Brain microvascular endothelial cell (primary cell): ENCODE measurements at regions not wholly inside any gene's neighbourhood (a gene's known extent, or its start where the extent isn't known, plus 50 kb on each side); places are given as distances from the start of the nearest gene placed in this dataset.

Experiments
- DNase-seq: peaks from one replicate; pipeline ENCODE4 v3.0.0-alpha.2; 2020
- H3K27ac ChIP-seq: fragments of 250-450 bp; sonication (Bioruptor Pico); 2 replicates; pipeline ENCODE4 v1.5.1; 2020; ENCODE audit warnings: mild to moderate bottlenecking, moderate library complexity
- H3K27me3 ChIP-seq: fragments of 250-450 bp; sonication (Bioruptor Pico); replicated peaks from 2 replicates; pipeline ENCODE4 v1.5.1; 2020; ENCODE audit warnings: mild to moderate bottlenecking
- H3K36me3 ChIP-seq: fragments of 250-450 bp; sonication (Bioruptor Pico); replicated peaks from 2 replicates; pipeline ENCODE4 v1.5.1; 2020; ENCODE audit warnings: mild to moderate bottlenecking
- H3K4me3 ChIP-seq: 2 replicates; pipeline ENCODE4 v1.5.1; 2011; ENCODE audit warnings: low read depth, mild to moderate bottlenecking, control low read depth, low read length, moderate library complexity
- CTCF ChIP-seq: IDR thresholded peaks from 2 replicates; pipeline ENCODE4 v1.5.1; 2011; ENCODE audit warnings: low read depth, mild to moderate bottlenecking, moderate library complexity, low read length, control low read depth, inconsistent platforms; ENCODE audit errors: missing control alignments
- in situ Hi-C: cut with HindIII; loops from 2 replicates; pipeline ENCODE4 v1.10.0; 2017; ENCODE audit warnings: low sequenced_read_pairs, low pct_ligation_motif_present

- no peak for DNase-seq
- in situ Hi-C loops: no loop called here
- H3K36me3 ChIP-seq: no peaks in the 10 kb centered on the region
Observed at GRCh38 chr18:28510210-28510609, 333.3 kb upstream of the CDH2 start.

DNA sequence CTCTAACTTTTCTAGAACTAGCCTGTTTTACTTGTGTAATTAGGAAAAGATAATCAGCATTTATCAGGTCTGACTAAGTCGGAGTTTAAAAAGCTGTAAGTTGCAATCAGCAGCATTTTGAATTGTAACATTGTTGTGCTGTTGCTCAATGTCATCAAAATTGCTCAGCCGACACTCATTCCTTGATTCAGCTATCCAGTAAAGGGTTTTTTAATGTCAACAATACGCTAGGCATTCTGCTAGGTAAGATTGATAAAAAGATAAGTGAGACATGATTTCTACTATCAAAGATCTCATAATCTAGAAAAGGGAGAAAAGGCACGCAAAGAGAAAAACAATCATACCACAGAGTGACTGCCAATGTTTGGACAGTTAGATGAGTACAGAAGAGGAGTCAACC is 327.1 kb upstream of the CDH2 start:
- Histone ChIP-seq H3K36me3 (no peaks in the 10 kb centered on the region), H3K27ac (no peak overlapping the region), H3K4me3 (no peak overlapping the region), H3K27me3 (no peaks in the 10 kb centered on the region)
- no peak for TF ChIP-seq CTCF
- DNase-seq: no peak
- in situ Hi-C loops: no loop called here

More at GRCh38 chr18:28510210-28510609, 333.3 kb upstream of the CDH2 start:
- no peak overlapping the region for H3K4me3 ChIP-seq
- no peak for TF ChIP-seq CTCF
- H3K27me3 ChIP-seq: no peaks in the 10 kb centered on the region
- H3K27ac ChIP-seq: no peak overlapping the region

GRCh38 chr18:28494151-28494550 is 317.2 kb upstream of the CDH2 start:
- Histone ChIP-seq H3K4me3 (no peak overlapping the region), H3K27ac (no peak overlapping the region), H3K36me3 (no peaks in the 10 kb centered on the region), H3K27me3 (no peaks in the 10 kb centered on the region)
- in situ Hi-C loops: no loop called here
- no peak for TF ChIP-seq CTCF
- DNase-seq: no peak

DNA sequence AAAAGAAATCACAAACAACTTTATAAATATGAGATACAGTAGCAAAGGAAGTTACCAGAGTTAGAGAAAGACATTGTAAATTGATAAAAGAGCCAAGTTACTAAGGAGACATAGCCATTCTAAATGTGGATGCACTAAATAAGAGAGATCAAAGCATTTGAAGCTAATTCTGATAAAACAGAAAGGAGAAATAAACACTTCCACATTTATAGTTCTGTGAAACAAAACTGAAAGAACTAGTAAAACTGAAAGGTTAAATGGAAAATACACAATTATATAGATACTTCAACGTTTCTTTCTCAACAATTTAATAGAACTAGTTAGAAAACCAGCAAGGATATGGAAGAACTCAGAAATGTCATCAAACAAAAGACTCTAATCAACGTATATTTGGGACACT is 309.0 kb upstream of the CDH2 start:
- Histone ChIP-seq H3K36me3 (no peaks in the 10 kb centered on the region), H3K27me3 (no peaks in the 10 kb centered on the region), H3K27ac (no peak overlapping the region), H3K4me3 (no peak overlapping the region)
- in situ Hi-C loops: no loop called here
- DNase-seq: no peak
- TF ChIP-seq CTCF: no peak

- in situ Hi-C loops: no loop called here
- H3K27ac ChIP-seq: no peak overlapping the region
- H3K36me3 ChIP-seq: no peaks in the 10 kb centered on the region
- no peak overlapping the region for H3K4me3 ChIP-seq
- TF ChIP-seq CTCF: no peak
- no peak for DNase-seq
- H3K27me3 ChIP-seq: no peaks in the 10 kb centered on the region
Observed at GRCh38 chr18:28485210-28485801, 308.4 kb upstream of the CDH2 start.

GRCh38 chr18:28478531-28478930 is 301.6 kb upstream of the CDH2 start:
- H3K27ac ChIP-seq: no peak overlapping the region
- no peak for TF ChIP-seq CTCF
- in situ Hi-C loops: no loop called here
- no peak for DNase-seq
- H3K27me3 ChIP-seq: no peaks in the 10 kb centered on the region
- H3K36me3 ChIP-seq: no peaks in the 10 kb centered on the region
- no peak overlapping the region for H3K4me3 ChIP-seq
